UCSD-AML1 (cell line): ENCODE measurements at regions not wholly inside any gene's neighbourhood (a gene's known extent, or its start where the extent isn't known, plus 50 kb on each side); places are given as distances from the start of the nearest gene placed in this dataset.

Experiments used
- DNase-seq: peaks from one replicate; lab custom pipeline; 2025; ENCODE audit not compliant: unreplicated experiment; lab: John Stamatoyannopoulos, UW

DNA sequence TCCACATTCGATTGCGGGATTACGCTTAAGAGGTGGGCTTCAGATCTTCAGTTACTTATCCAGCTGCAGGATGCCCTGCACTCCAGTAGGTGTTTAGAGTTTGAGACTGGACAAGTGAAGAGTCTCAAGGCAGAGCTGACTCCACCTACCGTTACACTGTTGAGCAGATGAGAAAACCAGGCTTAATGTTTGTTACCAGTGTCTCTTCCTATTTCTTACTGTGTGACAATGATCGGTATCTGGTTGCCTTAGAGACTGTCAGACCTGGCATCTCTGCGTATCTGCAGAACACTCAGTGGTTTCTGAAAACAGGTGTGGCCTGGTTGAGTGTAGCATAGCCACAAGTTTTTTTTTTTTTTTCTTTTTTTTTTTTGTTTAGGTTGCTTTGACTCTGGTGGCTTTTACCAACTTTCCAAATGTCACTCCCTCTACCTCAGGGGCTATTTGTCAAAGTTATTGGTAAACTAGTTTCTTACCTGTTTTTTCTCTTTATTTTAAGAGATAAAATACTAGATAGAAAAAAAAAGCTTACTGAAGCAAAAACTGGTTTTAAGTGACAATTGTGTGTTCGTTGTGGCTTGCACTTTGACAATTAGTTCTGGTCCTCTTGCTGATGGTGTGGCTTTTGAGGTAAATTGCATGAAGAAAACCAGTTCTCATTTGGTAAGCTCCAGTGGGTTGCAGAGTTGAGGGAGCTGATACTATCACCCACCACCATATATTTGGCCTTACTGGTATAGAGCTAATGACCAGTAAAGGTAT is 284.8 kb downstream of the ETS1 start:
- DNase-seq = no peak

DNA sequence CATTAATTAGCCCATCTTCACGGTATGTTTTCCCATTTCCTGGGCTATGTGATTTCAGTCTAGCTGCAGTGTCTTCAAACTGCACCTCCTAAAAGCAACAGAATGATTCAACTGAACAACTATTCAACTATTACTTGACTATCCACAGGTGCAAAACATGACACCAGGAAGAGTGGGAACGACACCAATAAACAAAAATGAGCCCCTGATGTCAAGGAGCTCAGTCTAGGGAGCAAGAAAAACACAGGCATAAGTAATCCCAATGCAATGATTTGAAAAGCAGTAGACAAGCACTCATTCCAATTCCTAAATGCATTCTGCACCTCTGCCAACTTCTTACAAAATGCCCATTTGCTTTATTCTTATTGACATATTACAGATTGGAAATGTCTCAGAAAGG is 285.6 kb downstream of the ETS1 start:
- DNase-seq = no peak

DNA sequence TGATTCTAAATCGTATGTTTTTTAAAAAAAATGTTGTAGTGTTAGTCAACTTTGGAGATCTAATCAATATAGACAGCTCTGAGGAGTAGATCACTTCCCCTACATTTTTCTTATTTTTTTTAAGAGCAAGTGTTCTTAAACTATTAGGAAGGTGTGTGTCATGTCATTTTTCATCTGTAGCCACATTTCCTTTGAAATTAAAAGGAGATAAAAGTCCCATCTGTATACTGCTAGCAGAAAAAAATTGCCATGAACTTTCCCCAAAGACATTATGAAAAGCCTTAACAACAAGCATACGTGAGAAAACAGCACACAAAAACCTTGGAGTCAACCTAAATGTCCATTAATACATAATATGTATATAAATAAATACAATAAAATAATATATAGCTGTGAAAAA is 286.6 kb downstream of the ETS1 start:
- DNase-seq = no peak

DNA sequence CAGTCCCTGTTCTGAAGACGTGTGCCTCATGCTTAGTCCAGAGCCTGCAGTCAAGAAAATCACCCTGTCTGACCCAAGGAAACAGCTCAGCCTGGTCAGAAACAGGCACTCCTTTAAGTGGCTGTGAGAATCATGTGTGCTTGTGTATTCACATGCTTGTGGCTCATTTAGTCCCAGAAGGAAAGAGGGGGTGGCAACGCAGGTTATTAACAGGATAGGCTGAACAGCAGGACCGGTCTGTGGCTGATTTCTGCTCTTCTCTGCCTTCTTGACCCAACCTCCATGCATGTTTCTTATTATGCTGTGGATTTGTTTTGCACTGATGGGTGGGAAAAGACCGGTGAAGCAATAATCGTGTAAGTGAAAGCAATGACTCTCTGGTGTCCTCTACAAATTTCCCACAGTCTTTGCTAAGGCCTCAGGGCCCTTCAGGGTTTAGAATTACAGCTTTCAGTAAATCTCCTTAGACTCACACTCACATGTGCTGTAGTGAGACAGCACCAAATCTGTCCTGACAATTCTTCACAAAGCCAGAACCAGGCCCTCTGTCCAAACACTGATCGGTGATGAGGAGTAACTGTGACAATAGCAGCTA is 288.1 kb downstream of the ETS1 start:
- DNase-seq = no peak

DNA sequence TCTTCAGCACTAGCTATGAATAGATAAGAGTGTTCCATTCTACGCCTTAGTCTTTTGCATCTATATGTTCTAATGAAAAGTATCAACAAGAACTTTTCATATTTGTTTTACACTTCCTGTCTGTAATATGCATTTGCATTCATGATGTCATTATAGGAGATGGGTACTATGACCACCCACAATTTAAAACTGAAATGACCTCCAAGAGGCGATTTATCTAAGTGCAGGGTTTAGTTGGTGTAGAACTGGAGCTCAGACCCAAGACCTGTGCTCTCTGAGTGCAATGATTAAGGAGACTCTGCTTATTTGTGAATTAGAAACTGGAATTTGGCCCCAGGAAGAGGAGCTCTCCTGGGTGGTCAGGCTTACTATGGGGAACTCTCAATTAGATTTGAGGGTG is 289.1 kb downstream of the ETS1 start:
- DNase-seq = no peak

DNA sequence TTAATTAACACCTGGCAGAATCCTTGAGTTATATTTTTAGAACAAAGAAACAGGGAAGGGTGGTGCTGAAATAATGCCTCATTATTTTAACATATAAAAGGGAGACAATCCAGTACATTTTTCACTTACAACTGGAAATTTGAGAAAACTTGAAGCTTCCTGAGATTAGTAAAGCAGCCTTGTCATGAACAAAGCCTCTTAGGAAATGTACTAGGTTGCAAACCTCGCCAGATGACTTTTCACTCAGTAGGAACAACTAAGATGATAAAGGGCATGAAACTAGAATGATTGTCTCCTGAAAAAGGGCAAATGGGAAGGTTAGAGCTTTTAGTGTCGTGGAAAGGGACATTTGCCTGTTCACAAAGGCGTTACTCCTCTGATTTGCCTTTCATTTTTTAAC is 289.6 kb downstream of the ETS1 start:
- DNase-seq = no peak

DNA sequence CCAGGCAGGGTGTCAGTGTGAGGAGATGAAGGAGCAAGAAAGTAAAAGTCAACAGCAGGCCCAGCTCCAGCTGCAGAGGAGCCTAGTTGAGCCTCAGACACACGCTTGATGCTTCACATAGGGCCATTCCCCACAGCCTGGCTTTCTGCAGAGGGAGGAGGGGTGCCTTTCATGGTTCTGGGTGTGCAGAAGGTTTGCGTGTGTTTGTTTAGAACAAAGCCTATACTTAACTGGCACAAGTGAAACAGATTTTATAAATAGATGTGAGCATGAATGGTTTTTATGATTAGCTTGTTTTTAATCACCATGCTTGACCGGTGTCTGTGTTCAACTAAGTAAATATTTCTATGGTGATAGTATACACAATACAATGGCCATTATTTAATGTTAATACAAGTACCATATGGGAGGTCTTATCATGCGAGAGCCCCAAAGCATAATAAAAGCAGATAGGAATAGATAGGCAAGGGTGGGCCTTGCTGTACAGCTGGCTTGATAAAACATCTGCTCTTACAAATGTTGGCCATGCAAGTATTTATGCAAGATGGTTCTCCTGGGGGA is 290.2 kb downstream of the ETS1 start:
- no peak for DNase-seq

DNA sequence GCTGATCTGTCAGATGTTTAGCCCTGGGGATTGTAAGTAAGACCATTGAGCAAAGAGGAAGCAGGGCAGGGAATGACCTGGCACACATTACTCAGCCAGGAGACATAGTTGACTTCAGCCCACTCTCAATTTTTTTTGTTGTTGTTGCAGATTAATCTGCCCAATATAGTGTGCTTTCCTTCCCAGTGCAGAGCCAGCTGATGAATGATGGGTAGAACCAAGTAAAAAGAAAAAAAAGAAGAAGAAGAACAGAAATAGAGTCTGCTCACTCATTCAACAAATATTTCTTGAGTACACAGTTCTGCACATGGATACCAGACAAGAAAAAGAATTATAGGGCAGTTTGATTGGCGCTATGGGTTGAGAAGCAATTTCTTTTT is 292.7 kb downstream of the ETS1 start:
- no peak for DNase-seq

DNA sequence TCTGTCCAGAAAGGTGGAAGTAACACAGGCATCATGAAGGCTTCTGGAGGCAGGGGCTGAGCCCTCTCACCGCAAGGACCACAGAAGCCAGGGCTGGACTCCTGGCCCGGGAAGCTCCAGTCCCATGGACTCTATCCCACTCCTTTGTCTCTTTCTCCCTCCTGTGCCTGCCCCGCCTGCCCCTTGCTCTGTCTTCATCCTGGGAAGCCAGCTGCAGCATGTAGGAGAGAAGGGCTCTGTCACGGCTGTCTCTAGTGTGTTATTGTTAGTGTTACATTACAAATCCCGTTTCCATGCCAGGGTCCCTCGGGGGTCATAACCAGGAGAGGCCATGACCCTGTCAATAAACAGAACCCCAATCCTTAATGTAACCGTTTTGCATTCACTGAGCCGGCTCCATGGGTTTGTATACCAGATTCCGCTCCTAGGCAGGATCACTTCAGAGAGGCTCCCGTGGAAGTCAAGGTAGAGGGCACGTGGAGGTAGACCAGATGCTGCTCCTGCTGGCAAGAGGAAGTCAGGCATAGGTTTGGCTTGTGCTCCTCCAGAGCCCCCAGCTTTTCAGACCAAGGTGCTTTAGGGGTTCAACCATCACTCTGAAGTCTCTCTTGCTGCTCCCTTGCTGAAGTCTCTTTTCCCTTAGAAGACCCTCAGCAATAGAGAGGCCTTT is 293.2 kb downstream of the ETS1 start:
- no peak for DNase-seq

DNA sequence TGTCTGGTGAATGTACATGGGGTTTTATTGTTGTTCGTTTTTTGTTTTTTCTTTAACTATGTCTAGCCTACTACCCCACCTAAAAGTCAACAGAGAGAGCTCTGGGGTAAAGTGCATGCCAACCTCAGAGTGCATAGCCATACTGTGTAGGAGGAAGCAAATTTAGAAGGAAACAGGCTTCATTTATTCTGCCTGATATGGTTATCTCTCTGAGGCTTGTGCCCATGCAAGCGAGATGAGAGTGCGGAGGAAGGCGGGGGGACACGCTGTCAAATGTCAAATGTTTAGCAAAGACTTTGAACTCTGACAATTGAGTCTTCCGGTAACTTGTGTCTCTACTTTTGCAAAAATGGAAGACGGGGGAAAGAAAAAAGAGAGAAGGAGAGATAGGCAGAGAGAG is 295.5 kb downstream of the ETS1 start:
- peak; percentile 58 for DNase-seq

DNA sequence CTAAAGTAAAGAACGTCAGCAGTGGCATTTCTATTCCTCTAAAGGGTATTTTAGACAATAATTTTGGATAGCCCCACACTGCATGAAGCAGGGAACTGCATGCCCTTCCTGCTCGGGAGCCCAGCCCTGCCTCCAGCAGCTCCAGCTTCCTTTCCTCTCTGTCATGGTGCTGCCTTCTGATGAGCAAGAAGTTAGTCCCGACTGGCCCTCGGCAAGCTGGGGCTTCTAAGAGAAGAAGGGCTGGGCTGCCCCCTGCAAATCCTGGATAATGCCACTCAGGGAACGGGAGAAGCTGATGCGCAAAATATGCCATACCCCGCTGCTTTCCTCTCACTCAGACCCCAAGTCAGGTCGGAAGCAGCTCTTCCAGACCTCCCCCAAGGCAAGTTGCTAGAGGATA is 296.4 kb downstream of the ETS1 start:
- DNase-seq = peak; percentile 29

DNA sequence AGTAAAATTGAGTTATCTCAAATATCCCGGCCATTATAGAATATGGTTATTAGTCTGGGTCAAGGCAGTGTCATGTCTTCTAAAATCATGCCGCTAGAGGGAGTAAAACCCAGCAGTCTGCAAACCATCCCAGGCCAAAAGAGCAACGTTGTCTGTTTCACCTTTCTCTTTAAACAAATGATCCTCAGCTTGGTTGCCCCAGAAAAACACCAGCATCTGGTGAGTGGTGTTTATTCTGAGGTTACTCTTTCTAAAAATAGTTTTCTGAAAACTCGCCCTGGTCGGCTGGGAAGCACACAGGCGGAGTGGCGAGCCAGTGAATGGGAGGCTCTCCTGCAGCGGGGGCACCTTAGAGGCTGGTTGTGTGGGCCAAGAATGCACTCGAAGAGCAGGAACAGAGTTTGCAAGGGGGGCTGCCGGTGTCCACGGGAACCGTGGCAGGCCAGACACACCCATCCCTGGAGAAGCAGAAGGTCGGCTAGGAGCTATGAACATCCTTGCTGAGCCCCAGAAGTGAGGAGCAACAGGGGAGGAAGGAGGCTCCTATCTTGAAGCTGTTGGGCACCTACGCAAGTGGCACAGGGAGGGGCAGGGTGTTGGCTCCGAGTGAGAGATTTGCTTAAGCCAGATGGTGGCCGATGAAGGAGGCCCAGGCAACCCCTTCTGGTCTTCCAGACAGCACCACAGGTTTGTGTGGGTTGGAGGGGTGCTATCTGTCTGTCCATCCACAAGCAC is 297.1 kb downstream of the ETS1 start:
- DNase-seq = peak; percentile 47

DNA sequence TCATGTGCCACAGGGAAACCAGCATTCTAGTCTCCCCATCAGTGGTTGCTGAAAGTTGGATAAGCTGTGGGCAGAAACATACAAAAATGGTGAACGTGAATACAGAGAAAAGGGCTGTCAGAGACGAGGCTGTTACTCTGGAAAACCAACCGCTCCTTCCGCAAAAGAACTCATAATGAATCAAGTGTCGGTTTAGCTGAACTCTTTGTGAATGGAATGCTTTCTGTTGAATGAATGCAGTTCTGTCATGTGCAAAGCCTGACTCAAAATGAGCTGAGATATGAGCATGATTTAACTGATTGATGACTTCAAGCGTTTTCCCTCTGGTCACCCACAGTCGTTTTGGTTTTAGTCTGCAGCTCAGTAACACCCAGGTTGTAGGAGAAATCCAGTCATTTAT is 298.3 kb downstream of the ETS1 start:
- DNase-seq = no peak

DNA sequence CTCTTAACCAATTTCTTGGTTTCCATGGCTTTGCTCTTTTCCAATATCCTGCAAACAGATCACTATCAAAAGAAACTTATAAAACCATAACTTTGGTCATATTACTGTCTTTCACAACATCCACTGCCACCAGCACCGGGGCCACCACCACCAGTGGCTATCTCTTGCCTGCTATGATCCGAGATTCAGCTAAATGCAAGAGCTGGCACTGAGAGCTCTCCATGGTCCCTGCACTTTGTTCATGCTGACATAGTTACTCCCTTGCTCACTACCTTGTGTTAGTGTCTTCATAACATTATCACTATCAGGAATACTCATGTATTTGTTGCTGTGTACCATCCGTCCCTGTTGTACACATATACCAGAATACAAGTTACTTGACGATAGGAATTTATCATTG is 299.0 kb downstream of the ETS1 start:
- DNase-seq = no peak

DNA sequence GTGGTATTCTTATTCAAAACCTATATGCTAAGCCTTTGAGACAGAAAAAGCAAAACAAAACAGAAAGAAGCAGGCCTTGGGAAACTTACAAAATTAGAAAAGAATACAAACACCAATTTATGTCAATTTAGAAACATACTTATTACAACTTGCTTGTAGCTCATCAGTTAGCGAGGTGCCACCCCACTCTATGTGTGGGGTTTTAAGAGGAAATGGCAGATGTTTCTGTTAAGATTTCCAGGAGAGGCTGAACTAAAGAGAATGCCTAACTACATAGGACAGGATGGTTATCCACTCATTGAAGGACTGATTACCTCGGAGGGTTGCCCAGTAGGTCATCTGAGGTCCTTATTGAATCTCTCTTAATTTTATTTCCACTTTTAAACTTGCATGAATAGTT is 302.0 kb downstream of the ETS1 start:
- DNase-seq = no peak

DNA sequence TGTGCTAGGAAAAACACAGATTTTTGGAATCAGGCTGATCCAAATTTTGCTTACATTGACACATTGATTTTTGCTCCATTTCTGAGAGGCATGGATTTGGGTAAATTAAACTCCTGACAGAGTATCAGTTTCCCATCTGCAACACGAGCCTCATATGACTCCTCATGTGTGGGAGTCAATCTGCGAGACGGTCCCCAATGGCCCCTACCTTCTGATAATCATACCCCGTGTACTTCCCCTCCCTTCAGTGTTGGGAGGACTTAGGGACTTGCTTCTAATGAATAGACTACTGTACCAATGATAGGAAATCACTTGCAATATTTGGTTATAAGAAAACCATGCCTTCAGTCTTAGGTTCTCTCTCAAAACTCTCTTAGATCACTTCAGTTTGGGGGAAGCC is 302.7 kb downstream of the ETS1 start:
- no peak for DNase-seq

DNA sequence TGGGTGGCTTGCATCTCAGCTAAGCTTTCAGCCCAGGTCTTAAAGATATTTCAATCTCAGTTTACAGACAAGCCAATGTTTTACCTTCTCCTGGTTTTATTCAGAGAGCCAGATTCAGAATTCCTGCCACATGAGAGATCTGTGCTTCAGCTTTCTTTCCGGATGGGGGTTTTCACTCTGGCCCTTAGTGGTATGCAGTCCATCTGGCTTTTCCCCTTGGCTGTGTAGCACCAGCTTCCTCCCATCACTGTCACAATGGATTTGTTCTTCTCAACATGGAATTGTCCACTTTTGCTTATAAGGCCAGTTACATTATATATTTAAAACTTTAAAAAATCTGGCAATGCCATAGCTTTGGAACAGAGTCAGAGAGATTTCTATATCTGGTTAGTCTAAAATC is 303.9 kb downstream of the ETS1 start:
- DNase-seq = no peak

DNA sequence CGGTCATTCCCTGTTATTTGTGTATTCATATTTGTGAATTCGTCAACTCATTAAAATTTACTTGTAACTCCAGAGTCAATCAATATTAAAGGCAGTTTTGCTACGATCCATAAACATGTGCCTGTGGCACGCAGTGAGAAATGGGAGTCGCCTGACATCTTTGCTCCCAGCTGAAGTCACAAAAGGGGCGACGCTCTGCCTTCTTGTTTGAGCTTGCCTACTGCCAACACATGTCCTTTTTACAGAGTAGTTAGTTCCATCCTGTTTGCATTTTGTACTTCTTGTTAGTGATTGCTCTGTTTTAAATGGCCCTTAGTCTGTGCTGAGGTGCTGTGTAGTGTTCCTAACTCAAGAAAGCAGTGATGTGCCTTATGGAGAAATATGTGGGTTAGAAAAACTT is 305.3 kb downstream of the ETS1 start:
- no peak for DNase-seq

DNA sequence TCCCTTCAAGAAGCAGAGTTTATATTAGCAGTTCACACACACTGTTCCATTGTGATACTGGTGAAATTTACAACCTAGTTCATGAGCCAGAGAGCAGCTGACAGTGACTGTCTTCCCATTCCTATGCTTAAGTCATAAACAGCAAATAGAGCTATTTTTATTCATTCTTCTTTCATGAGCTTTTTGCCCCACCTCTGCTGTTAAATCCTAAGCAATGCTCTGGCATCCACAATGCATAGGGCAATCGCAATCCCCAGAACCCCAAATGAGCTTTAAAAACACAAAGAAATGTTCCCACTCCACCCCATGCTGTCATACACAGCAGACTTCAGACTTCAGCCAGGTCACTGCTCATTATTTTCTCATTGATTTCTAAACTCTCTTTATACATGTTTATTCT is 307.5 kb downstream of the ETS1 start:
- DNase-seq = no peak

DNA sequence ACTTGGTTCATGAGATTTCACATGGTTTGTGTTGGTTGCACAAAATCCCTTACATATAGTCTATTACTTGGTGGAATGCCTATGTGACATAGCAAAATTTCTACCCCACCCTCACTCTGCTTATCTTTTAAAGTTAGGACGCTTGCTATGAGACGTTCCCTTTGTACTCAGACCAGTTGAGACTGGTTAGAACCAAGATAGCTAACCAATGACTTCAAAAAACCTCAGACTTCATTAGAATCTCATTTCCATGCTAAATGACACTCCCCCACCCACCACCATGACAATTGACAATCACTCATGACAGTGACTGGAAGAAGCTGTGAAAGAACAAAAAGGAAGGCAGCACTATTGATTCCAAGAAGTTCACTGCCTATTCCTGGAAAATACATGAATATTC is 313.6 kb downstream of the ETS1 start:
- no peak for DNase-seq

DNA sequence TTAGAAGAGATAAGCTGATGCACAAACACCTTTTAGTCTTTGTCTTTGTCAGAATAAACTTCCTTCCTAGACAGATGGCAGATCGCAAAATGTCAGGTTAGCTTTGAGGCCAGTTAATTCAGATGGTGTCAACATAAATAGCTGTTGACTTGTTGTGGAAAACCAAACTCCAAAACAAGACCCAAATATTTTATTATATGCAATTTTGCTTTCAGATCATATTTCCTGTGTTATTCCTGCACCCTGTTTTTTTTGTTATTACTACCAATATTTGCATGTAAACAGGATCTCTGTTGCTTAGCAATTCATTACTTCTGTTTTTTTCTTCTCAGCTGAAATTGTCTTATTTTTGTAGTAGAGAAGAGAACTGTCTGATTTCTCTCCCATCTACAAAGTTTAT is 316.0 kb downstream of the ETS1 start:
- DNase-seq = no peak

DNA sequence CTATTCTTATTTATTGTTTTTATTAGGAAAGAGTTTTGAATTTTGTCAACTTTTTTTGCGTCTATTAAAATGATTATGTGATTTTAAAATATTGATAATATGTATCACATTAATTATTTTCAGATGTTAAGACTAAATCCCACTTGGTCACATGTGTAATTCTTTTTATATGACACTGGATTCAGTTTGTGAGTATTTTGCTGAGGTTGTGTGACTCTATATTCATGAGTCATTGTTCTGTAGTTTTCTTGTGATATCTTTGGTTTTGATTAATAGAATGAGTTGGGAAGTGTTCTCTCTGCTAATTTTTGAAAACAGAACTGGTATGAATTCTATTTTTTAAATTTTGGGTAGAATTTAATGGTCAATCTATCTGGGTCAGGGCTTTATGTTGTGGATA is 317.9 kb downstream of the ETS1 start:
- DNase-seq = no peak
